H1 (cell line): ENCODE measurements at regions not wholly inside any gene's neighbourhood (a gene's known extent, or its start where the extent isn't known, plus 50 kb on each side); places are given as distances from the start of the nearest gene placed in this dataset.

Experiments
- CTCF ChIA-PET: fragments of 300-600 bp; sonication (Branson Sonifier 250); formaldehyde crosslinking; loops from one replicate; lab custom pipeline; 2021; ENCODE audit not compliant: partially characterized antibody; lab: Charles Lee
- POLR2A ChIA-PET: fragments of 300-600 bp; sonication (Branson Sonifier 250); formaldehyde crosslinking; loops from one replicate; lab custom pipeline; 2021; ENCODE audit warnings: inconsistent platforms; ENCODE audit not compliant: partially characterized antibody; lab: Charles Lee
- DNase-seq, 2 experiments: peaks; one replicate each; pipeline versions ENCODE4 v3.0.0 to v3.0.0-alpha.2; 2010 to 2022; ENCODE audit warnings: low spot score in 2 of 2, low read depth in 1 of 2, mixed read lengths in 1 of 2
- FAIRE-seq: peaks from 2 replicates; lab custom pipeline; 2011; peaks lifted over from hg19 to GRCh38; lab: Jason Lieb, UNC
- H2AFZ ChIP-seq: 2 replicates; pipeline ENCODE4 v1.8.1; 2012; ENCODE audit warnings: low read length, inconsistent platforms
- H2AK5ac ChIP-seq: 2 replicates; pipeline ENCODE4 v1.6.1; 2013; ENCODE audit warnings: low read depth, low read length
- H2BK120ac ChIP-seq: replicated peaks from 2 replicates; pipeline ENCODE3; 2013; ENCODE audit warnings: low read depth, low read length, inconsistent platforms
- H2BK12ac ChIP-seq: 2 replicates; pipeline ENCODE4 v1.6.1; 2013; ENCODE audit warnings: low read depth, low read length
- H2BK15ac ChIP-seq: 2 replicates; pipeline ENCODE4 v1.6.1; 2013; ENCODE audit warnings: low read length
- H2BK20ac ChIP-seq: 2 replicates; pipeline ENCODE4 v1.6.1; 2013; ENCODE audit warnings: low read length
- H2BK5ac ChIP-seq: 2 replicates; pipeline ENCODE4 v1.6.1; 2013; ENCODE audit warnings: low read depth, low read length
- H3K14ac ChIP-seq: 2 replicates; pipeline ENCODE4 v1.6.1; 2013; ENCODE audit warnings: inconsistent platforms; ENCODE audit not compliant: insufficient read length
- H3K18ac ChIP-seq: 2 replicates; pipeline ENCODE4 v1.6.1; 2013; ENCODE audit warnings: low read length; ENCODE audit errors: extremely low read depth
- H3K23ac ChIP-seq: 2 replicates; pipeline ENCODE4 v1.6.1; 2013; ENCODE audit warnings: inconsistent platforms; ENCODE audit not compliant: insufficient read length
- H3K23me2 ChIP-seq: 2 replicates; pipeline ENCODE4 v1.6.1; 2013; ENCODE audit warnings: low read depth, low read length
- H3K27ac ChIP-seq: 2 replicates; pipeline ENCODE4 v1.6.1; 2011; ENCODE audit warnings: low read depth, low read length, inconsistent platforms
- H3K27me3 ChIP-seq, 4 experiments: replicated peaks in 1 of 4; 1 replicate in 1 of 4; 2 replicates in 3 of 4; pipeline versions ENCODE4 v1.6.1 to v1.8.1; 2011 to 2013; ENCODE audit warnings: low read length in 3 of 4, mild to moderate bottlenecking in 3 of 4, inconsistent platforms in 2 of 4, mixed read lengths in 2 of 4, moderate library complexity in 1 of 4; ENCODE audit not compliant: control insufficient read depth in 3 of 4, insufficient read depth in 3 of 4; ENCODE audit errors: extremely low read depth in 1 of 4
- H3K36me3 ChIP-seq, 4 experiments: 2 replicates each; pipeline versions ENCODE4 v1.6.1 to v1.8.1; 2011 to 2013; ENCODE audit warnings: mild to moderate bottlenecking in 4 of 4, low read length in 3 of 4, moderate library complexity in 2 of 4, control low read depth in 1 of 4, inconsistent platforms in 1 of 4; ENCODE audit not compliant: insufficient read depth in 4 of 4, control insufficient read depth in 2 of 4
- H3K4ac ChIP-seq: replicated peaks from 2 replicates; pipeline ENCODE3; 2013; ENCODE audit warnings: low read length, low read depth, mixed read lengths, inconsistent platforms; ENCODE audit not compliant: insufficient read length
- H3K4me1 ChIP-seq, 4 experiments: replicated peaks in 1 of 4; 1 replicate in 1 of 4; 2 replicates in 3 of 4; pipeline versions ENCODE4 v1.6.1 to v1.8.1; 2011 to 2013; ENCODE audit warnings: low read length in 3 of 4, inconsistent platforms in 2 of 4, mixed read lengths in 1 of 4; ENCODE audit not compliant: insufficient read depth in 4 of 4, control insufficient read depth in 3 of 4
- H3K4me2 ChIP-seq, 2 experiments: 2 replicates each; pipeline versions ENCODE4 v1.6.1 to v1.8.1; 2011 to 2013; ENCODE audit warnings: low read depth in 2 of 2, low read length in 2 of 2, control low read depth in 1 of 2, inconsistent platforms in 1 of 2, mild to moderate bottlenecking in 1 of 2; ENCODE audit not compliant: insufficient read depth in 1 of 2
- H3K4me3 ChIP-seq, 4 experiments: fragments of 200-600, 300-600 bp in 1 of 4; sonication (generic), shearing (Covaris generic), sonication (Bioruptor Twin) in 1 of 4; 2 replicates each; pipeline versions ENCODE4 v1.5.1 to v1.8.1; 2011 to 2016; ENCODE audit warnings: low read length in 4 of 4, low read depth in 3 of 4, control low read depth in 2 of 4, inconsistent platforms in 2 of 4, mild to moderate bottlenecking in 2 of 4, mixed read lengths in 1 of 4, moderate library complexity in 1 of 4; ENCODE audit not compliant: insufficient read depth in 2 of 4; ENCODE audit errors: extremely low read depth in 1 of 4
- H3K56ac ChIP-seq: replicated peaks from 2 replicates; pipeline ENCODE3; 2013; ENCODE audit warnings: low read depth, mild to moderate bottlenecking, mixed read lengths, low read length, inconsistent platforms; ENCODE audit not compliant: insufficient read length
- H3K79me1 ChIP-seq: 2 replicates; pipeline ENCODE4 v1.6.1; 2013; ENCODE audit warnings: low read depth, low read length, control low read depth
- H3K79me2 ChIP-seq, 2 experiments: 2 replicates each; pipeline versions ENCODE4 v1.6.1 to v1.8.1; 2012 to 2013; ENCODE audit warnings: low read length in 2 of 2, mild to moderate bottlenecking in 2 of 2, inconsistent platforms in 1 of 2; ENCODE audit not compliant: insufficient read depth in 2 of 2, control insufficient read depth in 1 of 2
- H3K9ac ChIP-seq, 4 experiments: replicated peaks in 1 of 4; 1 replicate in 1 of 4; 2 replicates in 3 of 4; pipeline versions ENCODE4 v1.6.1 to v1.8.1; 2011 to 2013; ENCODE audit warnings: low read depth in 3 of 4, low read length in 3 of 4, control low read depth in 2 of 4, mild to moderate bottlenecking in 2 of 4, moderate library complexity in 2 of 4, inconsistent platforms in 1 of 4; ENCODE audit errors: extremely low read depth in 1 of 4
- H3K9me3 ChIP-seq, 2 experiments: 2 replicates each; pipeline versions ENCODE4 v1.6.1 to v1.8.1; 2012 to 2013; ENCODE audit warnings: mild to moderate bottlenecking in 2 of 2, moderate library complexity in 2 of 2, control low read depth in 1 of 2, inconsistent platforms in 1 of 2, low read depth in 1 of 2, low read length in 1 of 2, mixed read lengths in 1 of 2; ENCODE audit not compliant: insufficient read depth in 2 of 2
- H4K20me1 ChIP-seq, 2 experiments: replicated peaks in 1 of 2; 2 replicates each; pipeline versions ENCODE3 to v1.8.1; 2011 to 2013; ENCODE audit warnings: inconsistent platforms in 2 of 2, low read length in 2 of 2, mild to moderate bottlenecking in 1 of 2; ENCODE audit not compliant: insufficient read depth in 2 of 2, control insufficient read depth in 1 of 2
- H4K5ac ChIP-seq: 2 replicates; pipeline ENCODE4 v1.6.1; 2013; ENCODE audit warnings: low read length, low read depth, mixed read lengths, inconsistent platforms; ENCODE audit not compliant: insufficient read length
- H4K8ac ChIP-seq: 2 replicates; pipeline ENCODE4 v1.8.0; 2013; ENCODE audit warnings: mild to moderate bottlenecking, moderate library complexity, low read length, inconsistent platforms; ENCODE audit not compliant: insufficient read depth; ENCODE audit errors: extremely low read depth
- H4K91ac ChIP-seq: replicated peaks from 2 replicates; pipeline ENCODE3; 2013; ENCODE audit warnings: low read length, mixed read lengths, inconsistent platforms; ENCODE audit not compliant: insufficient read length
- CEBPB ChIP-seq: IDR thresholded peaks from 2 replicates; pipeline ENCODE4 v1.6.1; 2012; ENCODE audit warnings: low read depth, low read length
- CHD2 ChIP-seq: IDR thresholded peaks from 2 replicates; pipeline ENCODE4 v1.6.1; 2012; ENCODE audit warnings: low read length, improper control_type of control experiment
- CTCF ChIP-seq, 3 experiments: IDR thresholded peaks; 1 replicate in 2 of 3; 2 replicates in 1 of 3; pipeline versions ENCODE4 v1.5.1 to v1.6.1; 2011; ENCODE audit warnings: low read length in 3 of 3, mild to moderate bottlenecking in 3 of 3, inconsistent platforms in 2 of 3, low read depth in 1 of 3, moderate library complexity in 1 of 3; ENCODE audit not compliant: insufficient read depth in 1 of 3; ENCODE audit errors: control extremely low read depth in 1 of 3
- EGR1 ChIP-seq: IDR thresholded peaks from 2 replicates; pipeline ENCODE4 v1.6.1; 2011; ENCODE audit warnings: low read depth, low read length, borderline replicate concordance
- EZH2 ChIP-seq: fragments of 200-600 bp; sonication (generic); IDR thresholded peaks from 2 replicates; pipeline ENCODE4 v1.7.1; 2012; ENCODE audit warnings: low read depth, mild to moderate bottlenecking, moderate library complexity, low read length, inconsistent platforms; ENCODE audit not compliant: severe bottlenecking
- JUN ChIP-seq: IDR thresholded peaks from 2 replicates; pipeline ENCODE4 v1.6.1; 2011; ENCODE audit warnings: low read depth, mild to moderate bottlenecking, improper control_type of control experiment, low read length
- JUND ChIP-seq: IDR thresholded peaks from 2 replicates; pipeline ENCODE4 v1.6.1; 2011; ENCODE audit warnings: mild to moderate bottlenecking, improper control_type of control experiment, low read length
- NRF1 ChIP-seq: IDR thresholded peaks from 2 replicates; pipeline ENCODE4 v1.6.1; 2011; ENCODE audit warnings: mild to moderate bottlenecking, low read depth, low read length, improper control_type of control experiment
- RAD21 ChIP-seq, 2 experiments: IDR thresholded peaks in 1 of 2; conservative IDR thresholded peaks in 1 of 2; 2 replicates each; pipeline ENCODE4 v1.6.1; 2011; ENCODE audit warnings: low read depth in 2 of 2, low read length in 2 of 2, improper control_type of control experiment in 1 of 2, inconsistent platforms in 1 of 2, mild to moderate bottlenecking in 1 of 2, moderate library complexity in 1 of 2
- SIX5 ChIP-seq: IDR thresholded peaks from 2 replicates; pipeline ENCODE4 v1.6.1; 2011; ENCODE audit warnings: mild to moderate bottlenecking, low read depth, low read length
- SP1 ChIP-seq: IDR thresholded peaks from 2 replicates; pipeline ENCODE4 v1.6.1; 2011; ENCODE audit warnings: low read depth, low read length
- SP4 ChIP-seq: IDR thresholded peaks from 2 replicates; pipeline ENCODE4 v1.6.1; 2012; ENCODE audit warnings: low read length, inconsistent platforms
- TEAD4 ChIP-seq: IDR thresholded peaks from 2 replicates; pipeline ENCODE4 v1.6.1; 2012; ENCODE audit warnings: low read depth, low read length, inconsistent platforms, mixed read lengths
- YY1 ChIP-seq: IDR thresholded peaks from 2 replicates; pipeline ENCODE4 v1.6.1; 2011; ENCODE audit warnings: low read depth, mild to moderate bottlenecking, low read length
- WGBS, 2 experiments: shearing (Covaris generic) in 1 of 2; methylation state at CpG; one replicate each; pipeline versions ENCODE4 v1.1.6 to v1.1.7; 2013 to 2015; ENCODE audit warnings: low lambda C conversion rate in 2 of 2, mixed read lengths in 2 of 2, inconsistent platforms in 1 of 2, low coverage in 1 of 2, missing lambda C conversion rate in 1 of 2; ENCODE audit not compliant: insufficient replicate concordance in 2 of 2, insufficient coverage in 1 of 2, insufficient read length in 1 of 2; ENCODE audit errors: extremely low coverage in 1 of 2, missing lambda C conversion rate in 1 of 2; 5-methylcytosine and 5-hydroxymethylcytosine counted together

GRCh38 chr2:207418419-207418818 is 111.3 kb upstream of the CREB1 start:
- H2BK12ac ChIP-seq: no peak overlapping the region
- no peak overlapping the region for H4K5ac ChIP-seq
- no peak overlapping the region for H3K27ac ChIP-seq
- no peak overlapping the region for H3K4me3 ChIP-seq
- H3K79me1 ChIP-seq: no peaks in the 10 kb centered on the region
- H3K23ac ChIP-seq: no peak overlapping the region
- H3K27me3 ChIP-seq: no peaks in the 10 kb centered on the region
- no peak overlapping the region for H2AFZ ChIP-seq
- no peak overlapping the region for H2BK20ac ChIP-seq
- no peak overlapping the region for H3K9ac ChIP-seq
- no peaks in the 10 kb centered on the region for H3K9me3 ChIP-seq
- no peak overlapping the region for H4K8ac ChIP-seq
- H3K36me3 ChIP-seq: no peaks in the 10 kb centered on the region
- H4K20me1 ChIP-seq: no peaks in the 10 kb centered on the region
- DNase-seq (no peak), FAIRE-seq (no peak)
- peaks cover 0 to 8% (median 3%) of the 10 kb centered on the region in 4 experiments; a peak in 3 of 7 replicates for H3K4me1 ChIP-seq
- H2BK120ac ChIP-seq: no peak overlapping the region
- no peak overlapping the region for H3K4ac ChIP-seq
- H3K56ac ChIP-seq: no peak overlapping the region
- H3K18ac ChIP-seq: no peak overlapping the region
- H2BK15ac ChIP-seq: no peak overlapping the region
- no peak overlapping the region for H3K14ac ChIP-seq
- H4K91ac ChIP-seq: no peak overlapping the region
- 66% methylated on average over 4 of the region's 4 CpGs; no CpG with 5 or more reads in 1 of the 2 experiments for WGBS, 2 experiments
- no peak overlapping the region for H3K4me2 ChIP-seq
- H3K23me2 ChIP-seq: no peaks in the 10 kb centered on the region
- H3K79me2 ChIP-seq: no peaks in the 10 kb centered on the region
- CTCF ChIA-PET: interaction anchor here (1.1 to 2.2 kb wide), 4 partner anchors 10 to 55 kb away, joined by 3 to 4 read pairs (median 3); no protein-coding TSS in a partner anchor
- POLR2A ChIA-PET: no interaction called here
- H2BK5ac ChIP-seq: no peak overlapping the region
- H2AK5ac ChIP-seq: no peak overlapping the region
- TF ChIP-seq CEBPB: no peak
- no peak for TF ChIP-seq JUN
- no peak for TF ChIP-seq YY1
- TF ChIP-seq TEAD4: no peak
- TF ChIP-seq RAD21 (IDR thresholded peaks at IDR 0.05 in 1 of 2, conservative IDR thresholded peaks at IDR 0.05 in 1 of 2; ENCODE audit: low read depth in 2 of 2, low read length in 2 of 2): no peak
- no peak for TF ChIP-seq SP1
- no peak for TF ChIP-seq EGR1
- no peak for TF ChIP-seq CHD2
- TF ChIP-seq SP4: no peak
- no peak for TF ChIP-seq CTCF (IDR thresholded peaks at IDR 0.05; ENCODE audit: control extremely low read depth in 1 of 3, insufficient read depth in 1 of 3, low read depth in 1 of 3, low read length in 3 of 3)
- no peak for TF ChIP-seq EZH2
- TF ChIP-seq JUND: no peak
- no peak for TF ChIP-seq SIX5
- TF ChIP-seq NRF1: no peak
